Cerebellar nuclear complex (tissue), 1 donor: ENCODE measurements at regions not wholly inside any gene's neighbourhood (a gene's known extent, or its start where the extent isn't known, plus 50 kb on each side); places are given as distances from the start of the nearest gene placed in this dataset.
"Not testable (repeated sequence)": the region's sequence is repeated elsewhere in the genome, so short reads cannot be mapped to it uniquely, and the experiment has no call there.

ENCODE experiments used
- DNase-seq, 2 experiments: peaks; one replicate each; lab custom pipeline; 2025; lab: John Stamatoyannopoulos, UW

DNA sequence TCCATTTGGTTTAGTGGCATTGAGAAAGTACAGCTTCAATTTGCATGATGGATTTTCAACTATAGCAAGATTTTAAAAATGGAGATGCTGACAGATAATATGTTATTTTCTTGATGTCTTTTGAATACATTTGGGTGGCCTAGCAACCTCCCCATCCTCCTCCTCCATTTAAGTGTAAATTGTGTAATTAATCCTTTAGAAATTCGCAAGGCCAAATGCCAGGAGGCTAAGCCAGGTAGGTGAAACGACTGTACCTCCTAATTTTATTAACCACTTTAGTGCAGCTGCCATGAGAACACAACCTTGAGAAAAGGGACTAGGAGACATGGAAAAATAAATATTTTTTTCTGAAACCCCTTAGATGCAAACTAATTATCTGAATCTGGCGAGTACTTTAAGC is 248.8 kb downstream of the MRPS30 start:
- DNase-seq, result no peak

GRCh38 chr5:45060724-45061123 is 252.0 kb downstream of the MRPS30 start:
- no peak for DNase-seq

DNA sequence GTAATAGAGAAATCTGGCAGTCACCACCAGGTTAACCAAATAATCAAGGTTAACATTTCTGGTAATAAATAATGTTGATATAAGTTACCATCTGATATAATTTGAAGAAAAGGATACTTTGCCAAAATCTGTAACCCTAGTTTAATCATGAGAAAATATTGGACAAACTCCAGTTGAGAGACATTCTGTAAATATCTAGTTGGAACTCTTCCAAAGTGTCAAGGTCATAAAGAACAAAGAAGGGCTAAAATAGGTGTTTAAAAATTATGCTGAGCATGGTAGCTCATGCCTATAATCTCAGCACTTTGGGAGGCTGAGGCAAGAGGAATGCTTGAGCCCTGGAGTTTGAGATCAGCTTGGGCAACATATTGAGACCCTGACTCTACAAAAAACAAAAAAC is 253.3 kb downstream of the MRPS30 start:
- DNase-seq, result no peak

- DNase-seq, result no peak
These were observed 272.3 kb downstream of the MRPS30 start for GRCh38 chr5:45081082-45081481.

DNA sequence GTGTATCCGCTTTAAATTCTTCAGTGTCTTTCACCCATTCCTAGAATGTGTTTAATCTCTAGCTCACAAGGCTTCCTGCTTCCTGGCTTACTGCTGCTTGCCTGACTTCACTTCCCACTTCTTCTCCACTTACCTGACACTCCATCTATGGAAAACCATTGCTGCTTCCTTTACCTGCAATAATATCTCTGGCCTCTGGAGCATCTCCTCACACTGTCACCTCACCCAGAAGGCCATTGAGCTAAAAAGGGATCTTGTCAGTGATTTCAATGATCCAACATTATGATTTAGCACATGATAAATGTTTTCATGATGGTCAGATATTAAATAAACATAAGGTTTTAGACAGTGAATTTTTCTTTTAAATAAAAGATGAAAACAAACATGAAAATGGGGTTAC is 281.1 kb downstream of the MRPS30 start:
- no peak for DNase-seq

GRCh38 chr5:45093377-45093776 is 284.6 kb downstream of the MRPS30 start:
- DNase-seq, result no peak

DNA sequence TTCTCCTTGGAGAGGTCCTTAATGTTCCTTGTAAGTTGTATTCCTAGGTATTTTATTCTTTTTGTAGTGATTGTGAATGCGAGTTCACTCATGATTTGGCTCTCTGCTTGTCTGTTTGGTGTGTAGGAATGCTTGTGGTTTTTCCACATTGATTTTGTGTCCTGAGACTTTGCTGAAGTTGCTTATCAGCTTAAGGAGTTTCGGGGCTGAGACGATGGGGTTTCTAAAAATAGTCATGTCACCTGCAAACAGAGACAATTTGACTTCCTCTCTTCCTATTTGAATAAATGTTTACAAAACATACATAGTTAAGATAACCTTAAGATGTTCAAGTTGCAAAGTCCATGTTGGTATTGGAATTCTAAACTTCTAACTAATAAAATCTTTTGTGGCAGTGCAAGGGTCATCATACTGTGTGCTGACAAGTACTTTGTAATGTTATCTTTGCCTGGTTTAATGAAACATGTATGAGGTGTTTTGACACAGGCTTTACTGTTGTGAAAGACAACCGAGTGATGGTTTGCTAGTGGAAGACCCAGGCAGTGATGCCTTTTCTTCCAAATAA is 286.2 kb downstream of the MRPS30 start:
- no peak for DNase-seq

GRCh38 chr5:45098483-45098882 is 289.7 kb downstream of the MRPS30 start:
- DNase-seq, result no peak

- DNase-seq, result no peak
These were observed 292.4 kb downstream of the MRPS30 start for GRCh38 chr5:45101146-45101545.

DNA sequence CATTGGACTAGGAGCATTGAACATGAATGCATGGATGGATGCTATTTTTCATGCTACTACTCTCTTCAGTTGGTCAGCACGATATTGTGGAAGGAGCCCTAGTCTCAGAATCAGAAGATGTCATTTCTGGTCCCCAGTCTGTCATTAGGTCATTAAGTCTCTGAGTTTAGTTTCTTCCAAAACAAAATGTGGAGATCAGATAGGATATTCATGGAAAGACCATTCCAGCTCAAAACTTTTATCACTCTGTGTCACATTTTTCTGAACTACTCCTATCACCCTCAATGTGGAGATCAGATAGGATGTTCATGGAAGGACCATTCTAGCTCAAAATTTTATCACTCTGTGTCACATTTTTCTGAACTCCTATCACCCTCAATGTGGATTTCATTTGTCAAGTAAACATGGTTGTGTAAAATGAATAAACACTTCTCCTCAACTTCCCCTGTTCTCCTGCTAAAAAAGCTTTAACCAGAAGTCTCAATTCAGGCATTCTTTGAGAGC is 296.8 kb downstream of the MRPS30 start:
- no peak for DNase-seq

- DNase-seq, result no peak
These were observed 300.3 kb downstream of the MRPS30 start for GRCh38 chr5:45109062-45109461.

- no peak for DNase-seq
These were observed 300.9 kb downstream of the MRPS30 start for GRCh38 chr5:45109636-45110035.

- no peak for DNase-seq
These were observed 301.7 kb downstream of the MRPS30 start for GRCh38 chr5:45110399-45110798.

- DNase-seq, result no peak
These were observed 305.0 kb downstream of the MRPS30 start for GRCh38 chr5:45113726-45114125.

DNA sequence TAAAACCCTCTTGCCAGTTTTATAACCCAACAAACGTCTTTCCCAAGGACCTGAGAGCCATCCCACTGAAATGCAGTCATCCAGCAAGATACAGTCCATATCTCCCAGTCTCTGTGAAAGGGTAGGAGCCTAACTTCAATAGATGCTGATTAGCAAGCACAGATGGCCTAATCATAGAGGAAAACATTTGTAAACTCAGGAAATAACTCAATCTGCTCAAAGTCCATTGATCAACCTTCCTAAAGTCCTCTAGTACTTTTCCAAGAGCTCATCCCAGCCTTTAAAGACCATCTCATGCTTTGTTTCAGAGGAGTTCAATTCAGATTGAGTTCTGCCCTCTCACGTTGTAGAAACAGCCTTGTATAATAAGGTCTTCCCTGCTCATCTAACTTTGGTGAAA is 324.2 kb downstream of the MRPS30 start:
- no peak for DNase-seq

GRCh38 chr5:45162974-45163373 is 354.2 kb downstream of the MRPS30 start:
- DNase-seq, result no peak

- DNase-seq, result no peak
These were observed 362.8 kb downstream of the MRPS30 start for GRCh38 chr5:45171563-45171962.

- DNase-seq, result not testable (repeated sequence)
These were observed 363.9 kb downstream of the MRPS30 start for GRCh38 chr5:45172634-45173033.

DNA sequence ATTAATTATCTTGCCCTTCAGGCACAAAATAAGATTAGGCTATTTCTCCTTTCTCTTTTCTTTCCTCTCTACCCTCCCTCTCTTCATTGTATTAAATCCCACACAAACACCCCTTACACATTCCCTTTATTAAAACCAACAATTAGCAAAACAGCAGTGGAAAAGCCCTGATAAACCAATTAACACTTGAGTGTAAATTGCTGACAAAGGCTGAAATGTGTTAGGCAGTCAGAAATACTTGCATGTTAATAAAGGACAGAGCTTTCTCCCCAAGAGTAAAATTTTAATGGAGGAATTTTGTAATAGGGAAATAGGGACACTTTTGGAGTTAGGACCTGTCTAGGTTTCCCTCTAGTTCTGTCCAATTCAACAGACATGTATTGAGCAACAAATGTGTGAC is 370.9 kb downstream of the MRPS30 start:
- no peak for DNase-seq

- DNase-seq, result no peak
These were observed 380.3 kb downstream of the MRPS30 start for GRCh38 chr5:45189042-45189441.

DNA sequence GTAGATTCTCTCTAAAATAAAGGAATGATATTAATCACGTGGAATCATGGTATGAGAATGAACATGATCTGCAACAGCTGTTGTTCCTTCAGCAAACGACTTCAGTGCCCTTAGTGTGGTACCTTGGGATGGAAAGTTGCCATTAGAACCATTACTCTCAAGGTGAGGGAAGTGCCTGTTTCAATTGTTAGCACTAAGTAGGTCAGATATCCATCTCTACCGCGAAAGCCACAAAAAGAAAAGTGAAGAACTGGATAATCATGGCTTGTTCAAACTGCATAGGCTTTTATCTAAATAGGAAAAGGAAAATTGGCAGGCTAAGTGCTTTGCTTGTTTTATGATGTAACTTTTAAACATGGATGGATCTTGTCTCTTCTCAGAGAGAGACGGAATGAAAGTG is 380.7 kb downstream of the MRPS30 start:
- DNase-seq, result no peak

DNA sequence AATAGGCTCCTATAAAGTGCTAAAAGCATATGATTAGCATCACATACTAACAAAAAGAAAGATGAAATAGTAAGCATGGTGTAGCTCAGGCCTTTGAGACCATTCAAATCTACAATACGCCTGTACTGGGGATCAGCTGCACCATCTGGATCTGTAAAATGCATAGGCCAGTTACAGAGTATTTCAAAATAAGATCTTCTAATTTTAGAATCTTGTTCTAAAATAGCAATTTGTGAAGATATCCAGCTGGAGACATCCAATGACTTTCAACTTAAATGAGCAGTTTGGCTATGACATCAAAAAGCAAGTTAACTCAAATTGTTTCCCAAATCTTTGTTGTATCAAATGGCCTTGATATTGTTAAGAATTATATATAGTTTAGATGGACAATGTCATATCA is 386.3 kb downstream of the MRPS30 start:
- DNase-seq, result no peak
